Hippocampal formation (tissue), 2 donors: ENCODE measurements at regions not wholly inside any gene's neighbourhood (a gene's known extent, or its start where the extent isn't known, plus 50 kb on each side); places are given as distances from the start of the nearest gene placed in this dataset.

Source experiments
- DNase-seq, 2 donors: peaks; one replicate each; lab custom pipeline; 2025; lab: John Stamatoyannopoulos, UW

GRCh38 chr15:70348226-70348543 is 250.5 kb upstream of the TLE3 start:
- DNase-seq, result no peak

DNA sequence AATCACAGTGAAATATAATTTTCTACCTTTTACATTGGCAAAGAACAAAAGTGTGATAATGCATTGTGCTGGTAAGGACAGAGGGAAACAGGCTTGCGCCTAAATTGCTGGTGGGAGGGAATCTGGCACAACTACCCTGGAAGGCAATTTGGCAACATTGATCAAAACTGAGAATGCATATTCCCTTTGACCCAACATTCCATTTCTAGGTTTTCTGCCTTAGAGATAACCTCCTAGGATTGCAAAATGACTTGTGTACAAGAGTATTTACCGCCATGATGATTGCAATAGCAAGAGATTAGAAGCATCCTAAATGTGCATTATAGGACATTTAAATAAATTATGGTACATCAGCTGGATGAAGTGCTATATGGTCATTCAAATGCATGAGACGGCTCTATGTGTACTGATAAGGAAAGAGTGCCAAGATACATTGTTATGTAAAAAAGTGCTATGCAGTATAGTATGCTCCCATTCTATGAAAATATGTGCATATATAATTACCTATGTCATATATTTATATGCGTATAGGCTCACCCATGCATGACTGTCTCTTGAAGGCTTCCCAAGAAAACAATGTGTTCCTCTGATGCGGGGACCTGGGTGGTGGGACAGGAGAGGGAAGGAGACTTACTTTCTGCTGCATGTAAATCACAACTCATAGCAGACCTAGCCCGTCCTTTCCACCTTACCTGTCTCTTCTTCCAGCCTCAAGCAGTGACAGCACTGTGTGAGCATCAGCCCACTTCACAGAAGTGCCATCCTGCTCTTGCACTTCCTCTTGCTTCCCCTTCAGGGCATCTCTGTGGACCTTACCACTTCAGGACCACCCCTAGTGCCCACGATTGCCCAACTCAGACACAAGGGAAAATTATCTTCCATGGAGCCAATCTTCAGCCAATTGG is 249.9 kb upstream of the TLE3 start:
- no peak for DNase-seq

- no peak for DNase-seq
These were observed 247.7 kb upstream of the TLE3 start for GRCh38 chr15:70345251-70346019.

DNA sequence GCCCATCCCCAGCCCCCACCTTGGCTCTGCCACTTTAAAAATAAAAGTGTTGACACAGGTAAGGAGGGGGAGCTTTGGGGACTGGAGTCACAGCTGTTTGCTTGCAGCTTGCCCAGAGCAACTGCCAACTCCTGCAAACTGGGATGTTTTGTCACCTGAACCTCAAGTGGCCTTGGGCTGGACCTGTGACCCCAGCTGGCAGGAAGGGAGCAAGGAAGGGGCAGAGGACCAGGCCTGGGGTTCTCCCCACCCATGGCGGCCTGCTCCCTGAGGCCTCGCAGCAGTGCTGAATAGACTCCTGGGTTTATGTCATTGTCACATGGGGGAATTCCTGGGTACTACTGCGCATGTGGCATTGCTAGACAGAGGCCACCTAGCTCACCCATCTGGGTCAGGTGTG is 246.9 kb upstream of the TLE3 start:
- no peak for DNase-seq

DNA sequence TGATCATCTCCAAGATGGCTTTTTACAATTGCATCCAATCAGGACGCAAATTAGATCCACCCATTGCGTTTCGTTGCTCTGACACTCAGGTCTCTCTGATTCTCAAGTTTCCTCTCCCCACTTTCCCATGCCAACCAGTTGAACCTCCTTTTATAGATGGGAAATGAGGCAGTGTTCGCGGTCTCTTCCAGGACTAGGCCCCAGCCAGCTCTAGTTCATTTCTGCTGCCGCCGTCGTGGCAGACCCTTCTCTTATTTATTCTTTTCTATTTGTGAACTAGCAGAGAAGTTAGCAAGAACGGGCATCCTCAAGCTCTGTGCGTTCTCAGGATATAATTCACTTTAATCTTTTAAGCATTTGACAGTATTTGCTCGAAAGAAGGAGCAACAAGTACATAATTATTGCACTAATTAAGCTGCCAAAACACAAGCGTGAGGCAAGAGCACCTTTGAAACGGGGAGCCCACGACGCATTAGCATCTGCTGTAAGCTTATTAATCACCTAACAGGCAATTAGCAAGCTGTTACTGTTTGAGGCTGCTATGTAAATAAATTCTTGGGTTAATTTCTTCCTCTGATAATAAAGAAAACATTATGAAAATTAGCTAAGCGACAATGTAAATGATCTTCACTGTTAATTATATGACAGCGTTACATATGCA is 246.4 kb upstream of the TLE3 start:
- no peak for DNase-seq

- DNase-seq, result no peak
These were observed 245.1 kb upstream of the TLE3 start for GRCh38 chr15:70342554-70343548.

GRCh38 chr15:70342141-70342540 is 244.4 kb upstream of the TLE3 start:
- no peak for DNase-seq

DNA sequence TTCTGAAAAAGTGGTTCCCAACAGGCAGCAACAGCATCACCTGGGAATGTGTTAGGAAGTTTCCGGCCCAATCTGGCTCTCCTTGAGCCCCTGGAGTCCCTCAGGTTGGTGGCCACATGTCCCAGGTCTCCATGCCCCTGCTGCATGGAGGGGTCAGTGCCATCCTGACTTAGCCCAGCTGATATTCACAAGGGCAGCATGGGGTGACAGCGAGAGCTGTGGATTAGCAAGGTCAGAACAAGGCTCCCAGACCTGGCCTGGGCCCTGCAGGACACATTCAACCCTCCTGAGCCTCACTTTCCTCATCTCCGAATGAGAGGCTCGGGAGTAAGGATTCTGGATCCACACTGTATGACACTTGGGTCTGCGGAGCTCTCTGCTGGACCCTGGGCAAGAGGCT is 243.8 kb upstream of the TLE3 start:
- DNase-seq, result no peak

DNA sequence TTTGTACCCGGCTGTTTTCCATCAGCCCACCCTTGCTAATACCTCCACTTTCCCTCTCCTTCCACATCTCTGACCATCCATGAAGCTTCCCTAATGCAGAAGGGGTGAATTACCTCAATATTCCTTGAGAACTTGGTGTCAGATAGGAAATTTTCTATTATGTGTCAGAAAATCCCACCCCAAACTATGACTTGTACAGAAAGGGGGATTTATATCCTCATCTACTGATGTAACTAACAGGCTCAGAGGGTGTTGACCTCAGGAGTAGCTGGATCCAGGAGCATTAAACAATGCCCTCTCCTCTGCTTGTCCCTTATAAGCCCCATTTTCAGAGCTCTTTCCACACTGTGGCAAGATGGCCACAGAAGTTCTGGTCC is 242.8 kb upstream of the TLE3 start:
- DNase-seq, result no peak

DNA sequence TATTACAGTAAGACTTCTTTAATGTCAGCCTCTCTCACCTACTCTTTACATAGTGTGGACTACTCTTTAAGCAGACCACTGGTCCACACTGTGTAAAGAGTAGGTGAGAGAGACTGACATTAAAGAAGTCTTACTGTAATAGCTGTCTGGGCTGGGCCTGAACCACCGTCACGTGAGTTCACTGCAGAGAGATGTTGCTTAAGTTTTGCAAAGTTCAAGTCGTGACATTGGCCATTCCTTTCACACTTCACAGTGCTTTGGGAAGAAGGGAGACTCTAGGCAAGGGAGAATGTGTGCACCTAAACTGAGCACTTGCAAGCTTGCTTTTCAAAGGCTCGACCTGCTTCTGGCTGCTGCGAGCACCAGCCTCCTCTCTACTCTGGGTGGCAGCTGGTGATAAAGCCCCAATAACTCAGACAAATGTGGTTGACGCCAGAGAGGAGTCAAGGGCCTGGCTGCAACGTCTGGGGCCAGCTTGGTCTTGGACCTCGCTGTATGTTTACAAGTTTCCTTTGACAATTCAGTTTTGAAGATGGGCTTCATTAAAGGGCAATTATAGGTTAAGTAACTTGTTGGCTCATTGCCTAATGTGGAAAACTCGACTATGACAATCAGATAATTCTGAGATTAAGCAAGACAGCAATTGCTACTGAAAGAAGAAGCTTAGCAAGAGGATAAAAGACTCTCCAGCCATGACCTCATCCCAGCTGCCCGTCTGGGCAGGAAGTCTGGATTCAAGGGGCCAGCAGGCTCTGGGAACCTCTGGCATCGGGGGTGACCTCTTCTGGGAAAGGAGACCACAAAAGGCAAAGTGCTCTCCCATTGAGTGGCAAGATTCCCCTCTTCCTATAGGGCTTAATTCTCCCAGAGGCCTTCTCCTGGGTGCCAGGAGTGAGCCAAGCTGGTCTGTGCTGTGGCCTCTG is 242.1 kb upstream of the TLE3 start:
- DNase-seq, result no peak

DNA sequence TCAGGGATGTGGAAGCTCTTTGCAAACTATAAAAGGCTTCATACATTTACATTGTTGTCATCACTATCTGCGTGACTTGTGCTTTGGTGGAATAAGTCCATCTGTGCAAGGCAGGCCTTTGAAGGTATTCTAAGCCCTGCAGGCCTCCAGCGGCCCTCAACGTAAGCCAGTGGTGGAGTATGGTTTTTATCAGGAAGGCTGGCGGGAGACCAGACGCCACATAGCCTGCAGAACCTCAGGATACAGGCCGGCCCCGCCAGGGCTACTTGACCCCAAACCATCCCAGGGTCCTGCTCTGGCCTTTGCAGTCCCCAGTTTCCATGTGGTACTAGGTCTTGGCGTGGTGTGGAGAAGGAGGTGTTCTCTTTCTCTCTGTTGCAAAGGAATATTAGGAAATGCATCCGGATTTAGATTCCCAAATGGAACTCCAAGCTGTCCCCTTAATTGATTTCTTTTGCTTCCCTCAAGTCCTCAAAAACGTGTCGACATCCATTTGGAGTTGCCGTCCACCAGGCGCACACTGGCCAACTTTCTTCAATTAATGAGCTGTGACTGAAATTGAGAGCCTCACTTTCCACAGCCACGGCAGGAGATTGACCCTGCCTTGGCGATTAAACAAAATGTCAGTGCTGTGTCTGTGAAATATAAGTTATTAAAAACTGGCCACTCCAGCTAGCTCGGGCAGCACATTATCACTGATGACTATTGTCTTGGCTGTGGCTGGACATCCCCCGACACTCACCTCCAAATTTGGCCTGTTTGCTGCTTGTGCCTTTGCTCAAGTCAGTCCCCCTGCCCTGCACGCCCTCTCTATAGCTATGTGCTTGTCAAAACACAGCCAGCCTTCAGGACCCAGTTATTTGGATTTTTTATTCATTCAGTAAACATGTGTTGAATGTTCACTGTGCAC is 239.8 kb upstream of the TLE3 start:
- DNase-seq, result no peak

GRCh38 chr15:70336425-70337009 is 238.8 kb upstream of the TLE3 start:
- DNase-seq, result no peak

DNA sequence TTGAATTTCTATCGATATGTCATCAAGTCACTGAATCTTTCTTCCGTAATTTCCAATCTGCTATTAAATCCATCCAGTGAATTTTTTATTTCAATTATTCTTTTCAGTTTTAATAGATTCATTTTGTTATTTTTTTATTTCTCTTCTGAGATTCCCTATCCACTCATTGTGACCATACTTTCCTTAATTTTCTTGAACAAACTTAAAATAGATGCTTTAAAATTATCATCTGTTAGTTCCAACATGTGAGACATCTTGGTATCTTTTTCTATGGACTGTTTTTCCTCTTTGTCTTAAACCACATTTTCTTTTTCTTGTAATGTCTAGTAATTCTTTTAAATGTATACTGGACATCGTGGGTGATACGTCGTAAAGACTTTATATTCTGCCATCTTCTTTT is 236.6 kb upstream of the TLE3 start:
- DNase-seq, result no peak

DNA sequence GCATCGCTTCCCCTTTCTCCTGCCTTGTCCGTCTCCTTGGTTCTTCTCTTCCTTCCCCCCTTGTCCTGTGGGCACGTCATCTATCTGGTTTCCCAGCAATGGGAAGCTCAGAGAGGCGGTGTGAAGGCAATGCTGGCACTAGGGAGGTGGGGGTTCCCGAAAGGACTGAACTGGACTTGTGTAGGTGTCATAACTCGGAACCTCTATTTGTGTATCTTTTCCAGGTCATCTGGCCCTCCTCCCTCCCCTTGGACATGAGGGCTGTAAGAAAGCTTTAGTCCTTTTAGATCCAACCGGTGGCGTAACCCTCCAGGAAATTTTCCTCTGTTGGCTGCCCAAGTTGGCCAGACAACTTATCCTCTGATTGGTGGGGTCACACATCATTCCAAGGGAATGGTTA is 231.5 kb upstream of the TLE3 start:
- DNase-seq, result no peak

DNA sequence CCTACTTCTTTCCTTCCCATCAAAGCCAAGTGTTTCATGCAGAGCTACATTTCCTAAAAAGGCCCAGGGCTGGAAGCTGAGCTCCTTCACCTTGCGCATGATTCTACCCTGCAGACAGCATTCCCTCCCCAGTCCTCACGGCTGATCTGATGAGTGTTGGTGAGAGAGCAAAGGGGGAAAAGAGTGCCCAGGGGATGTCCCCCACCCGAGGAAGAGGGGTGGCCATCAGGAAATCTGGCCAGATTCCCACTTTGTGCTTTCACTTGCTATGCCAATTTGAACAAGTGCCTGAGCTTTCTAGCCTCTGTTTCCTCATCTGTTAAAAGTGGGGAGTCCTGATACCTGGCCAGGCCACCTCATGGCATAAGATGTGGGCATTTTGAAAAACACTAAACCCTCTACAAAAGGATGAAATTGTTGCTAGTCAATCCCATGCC is 231.0 kb upstream of the TLE3 start:
- DNase-seq, result no peak

DNA sequence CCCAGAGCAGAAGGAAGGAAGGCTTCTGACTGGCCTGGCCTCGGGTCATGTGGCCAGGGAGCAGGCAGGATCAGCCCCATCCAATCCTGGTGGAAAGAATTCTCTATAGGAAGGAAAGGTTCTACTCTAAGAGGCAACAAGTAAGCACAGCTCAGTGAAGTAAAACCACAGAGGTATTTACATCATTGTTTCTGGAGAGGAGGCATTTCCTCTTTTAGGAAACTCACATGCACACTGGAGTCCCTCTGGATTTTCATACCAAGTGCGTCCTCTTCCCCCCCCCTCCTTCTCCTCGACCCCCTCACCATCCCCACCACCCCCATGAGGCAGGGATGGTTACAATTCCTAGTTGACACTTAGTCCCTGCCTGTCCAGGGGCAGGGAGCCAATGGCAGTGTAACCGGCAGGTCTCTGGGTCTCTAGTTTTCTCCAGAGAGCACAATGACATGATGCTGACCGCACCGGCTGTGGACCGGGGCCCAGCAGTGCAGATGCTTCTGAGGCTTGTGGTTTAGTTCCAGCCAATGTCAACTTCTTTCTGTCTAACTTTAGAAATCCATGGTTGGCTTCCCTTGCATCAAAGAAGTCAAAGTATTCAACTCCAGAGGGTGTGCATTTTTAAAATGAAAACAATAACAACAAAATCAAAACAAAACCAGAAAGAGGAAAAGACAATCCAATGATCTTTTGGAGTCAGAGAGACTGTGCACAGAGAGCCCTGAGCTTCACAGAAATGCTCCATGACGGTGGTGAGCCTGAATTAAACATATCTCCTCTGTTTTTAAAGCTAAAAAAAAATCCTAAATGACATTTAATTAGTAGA is 230.3 kb upstream of the TLE3 start:
- DNase-seq, result peak in 1 of 2 donors; percentile 18

- DNase-seq, result no peak
These were observed 229.7 kb upstream of the TLE3 start for GRCh38 chr15:70327328-70327855.
